ENCODE measurements at regions not wholly inside any gene's neighbourhood (a gene's known extent, or its start where the extent isn't known, plus 50 kb on each side); places are given as distances from the start of the nearest gene placed in this dataset.

GRCh38 chr1:228861832-228862180 is 126.5 kb downstream of the RHOU start:
- no peaks in the 10 kb centered on the region for H3K4me1 ChIP-seq
- H3K36me3 ChIP-seq: no peaks in the 10 kb centered on the region
- H3K27me3 ChIP-seq: no peaks in the 10 kb centered on the region
- no peak overlapping the region for H3K27ac ChIP-seq
- no peak for DNase-seq (ENCODE audit: low spot score)
- no peak overlapping the region for H3K4me3 ChIP-seq
- TF ChIP-seq, protein P1, sequence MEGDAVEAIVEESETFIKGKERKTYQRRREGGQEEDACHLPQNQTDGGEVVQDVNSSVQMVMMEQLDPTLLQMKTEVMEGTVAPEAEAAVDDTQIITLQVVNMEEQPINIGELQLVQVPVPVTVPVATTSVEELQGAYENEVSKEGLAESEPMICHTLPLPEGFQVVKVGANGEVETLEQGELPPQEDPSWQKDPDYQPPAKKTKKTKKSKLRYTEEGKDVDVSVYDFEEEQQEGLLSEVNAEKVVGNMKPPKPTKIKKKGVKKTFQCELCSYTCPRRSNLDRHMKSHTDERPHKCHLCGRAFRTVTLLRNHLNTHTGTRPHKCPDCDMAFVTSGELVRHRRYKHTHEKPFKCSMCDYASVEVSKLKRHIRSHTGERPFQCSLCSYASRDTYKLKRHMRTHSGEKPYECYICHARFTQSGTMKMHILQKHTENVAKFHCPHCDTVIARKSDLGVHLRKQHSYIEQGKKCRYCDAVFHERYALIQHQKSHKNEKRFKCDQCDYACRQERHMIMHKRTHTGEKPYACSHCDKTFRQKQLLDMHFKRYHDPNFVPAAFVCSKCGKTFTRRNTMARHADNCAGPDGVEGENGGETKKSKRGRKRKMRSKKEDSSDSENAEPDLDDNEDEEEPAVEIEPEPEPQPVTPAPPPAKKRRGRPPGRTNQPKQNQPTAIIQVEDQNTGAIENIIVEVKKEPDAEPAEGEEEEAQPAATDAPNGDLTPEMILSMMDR (IDR thresholded peaks at IDR 0.05): no peak
- no peaks in the 10 kb centered on the region for H3K9me3 ChIP-seq

- Histone ChIP-seq H3K27ac (no peak overlapping the region), H3K9me3 (no peaks in the 10 kb centered on the region), H3K27me3 (no peaks in the 10 kb centered on the region), H3K4me3 (no peak overlapping the region), H3K36me3 (no peaks in the 10 kb centered on the region), H3K4me1 (no peaks in the 10 kb centered on the region)
- DNase-seq (ENCODE audit: low spot score): no peak
- TF ChIP-seq, protein P1 (IDR thresholded peaks at IDR 0.05): no peak
These were observed 127.5 kb downstream of the RHOU start for GRCh38 chr1:228862542-228863505.

DNA sequence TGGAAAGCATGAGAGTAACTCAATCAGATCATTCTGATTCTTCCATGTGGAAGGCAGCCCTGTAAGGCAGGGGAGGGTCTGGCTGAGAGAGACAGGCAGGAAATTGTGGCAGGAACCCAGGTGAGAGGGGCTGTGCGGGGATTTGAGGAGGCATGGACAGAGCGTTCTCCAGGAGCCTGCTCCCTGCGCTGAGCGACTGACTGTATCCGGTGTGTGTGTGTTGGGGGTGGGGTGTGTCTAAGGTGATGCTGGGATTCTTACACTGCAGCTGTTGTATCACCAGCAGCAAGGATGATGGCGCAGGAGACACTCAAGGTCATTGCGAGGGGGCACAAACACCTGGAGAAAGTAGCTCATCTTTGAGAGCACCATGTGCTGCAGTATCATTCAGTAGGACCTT is 128.5 kb downstream of the RHOU start:
- TF ChIP-seq, protein P1 (IDR thresholded peaks at IDR 0.05): no peak
- Histone ChIP-seq H3K4me1 (no peaks in the 10 kb centered on the region), H3K27me3 (no peaks in the 10 kb centered on the region), H3K27ac (no peak overlapping the region), H3K36me3 (no peaks in the 10 kb centered on the region), H3K4me3 (no peak overlapping the region), H3K9me3 (no peaks in the 10 kb centered on the region)
- no peak for DNase-seq (ENCODE audit: low spot score)

DNA sequence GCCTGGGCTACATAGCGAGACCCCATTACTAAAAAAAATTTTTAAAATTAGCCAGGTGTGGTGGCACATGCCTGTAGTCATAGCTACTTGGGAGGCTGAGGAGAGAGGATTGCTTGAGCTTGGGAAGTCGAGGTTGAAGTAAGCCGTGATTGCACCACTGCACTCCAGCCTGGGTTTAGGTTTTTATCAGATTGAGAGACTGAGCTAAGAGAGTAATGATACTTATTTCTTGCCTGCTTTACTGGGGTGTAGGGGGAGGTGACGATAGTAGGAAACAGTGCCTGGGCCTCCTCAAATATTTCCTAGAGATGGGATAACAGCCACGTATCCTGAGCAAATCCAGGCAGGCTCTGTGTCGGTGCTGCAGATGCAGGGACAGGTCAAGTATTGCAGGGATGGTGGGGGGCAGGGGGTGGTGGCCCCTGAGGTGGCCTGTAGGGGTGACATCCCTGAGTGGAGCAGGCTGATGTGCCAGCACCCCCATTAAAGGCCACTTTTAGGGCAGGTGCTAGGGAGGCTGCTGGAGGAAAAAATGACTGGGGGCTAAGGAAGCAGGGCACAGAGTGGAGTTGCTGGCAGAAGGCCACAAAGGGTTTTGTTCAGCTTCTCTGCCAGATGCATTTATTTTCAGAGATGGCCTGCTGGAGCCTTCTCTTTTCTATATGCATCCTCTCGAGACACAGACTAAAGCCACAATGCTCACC is 130.5 kb downstream of the RHOU start:
- DNase-seq (ENCODE audit: low spot score): no peak
- no peaks in the 10 kb centered on the region for H3K36me3 ChIP-seq
- H3K27me3 ChIP-seq: no peaks in the 10 kb centered on the region
- H3K27ac ChIP-seq: no peak overlapping the region
- H3K9me3 ChIP-seq: no peaks in the 10 kb centered on the region
- H3K4me1 ChIP-seq: no peaks in the 10 kb centered on the region
- no peak overlapping the region for H3K4me3 ChIP-seq
- TF ChIP-seq, protein P1 (IDR thresholded peaks at IDR 0.05): no peak

DNA sequence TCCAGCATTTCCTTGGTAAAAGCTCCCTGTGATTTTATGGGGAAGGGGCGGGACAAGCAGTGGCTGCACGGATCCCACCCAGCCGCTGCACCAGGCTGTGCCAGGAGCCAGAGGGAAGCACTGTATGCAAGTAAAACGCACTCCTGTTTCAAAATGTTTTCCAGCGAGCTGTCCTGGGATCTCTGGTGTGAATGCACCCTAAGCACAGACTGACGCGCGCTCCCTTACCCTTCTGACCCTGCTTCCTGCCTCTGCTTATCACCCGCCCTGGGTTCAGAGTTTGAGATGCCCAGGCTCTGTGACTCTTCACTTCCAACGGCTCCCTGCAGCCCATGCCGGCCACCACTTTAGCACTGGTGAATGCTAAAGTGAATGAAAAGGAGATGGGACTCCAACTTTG is 131.2 kb downstream of the RHOU start:
- H3K9me3 ChIP-seq: no peaks in the 10 kb centered on the region
- no peak overlapping the region for H3K27ac ChIP-seq
- no peaks in the 10 kb centered on the region for H3K27me3 ChIP-seq
- TF ChIP-seq, protein P1 (IDR thresholded peaks at IDR 0.05): no peak
- no peaks in the 10 kb centered on the region for H3K36me3 ChIP-seq
- no peak overlapping the region for H3K4me3 ChIP-seq
- no peaks in the 10 kb centered on the region for H3K4me1 ChIP-seq
- DNase-seq (ENCODE audit: low spot score): no peak
